ENCODE measurements at regions not wholly inside any gene's neighbourhood (a gene's known extent, or its start where the extent isn't known, plus 50 kb on each side); places are given as distances from the start of the nearest gene placed in this dataset.

DNA sequence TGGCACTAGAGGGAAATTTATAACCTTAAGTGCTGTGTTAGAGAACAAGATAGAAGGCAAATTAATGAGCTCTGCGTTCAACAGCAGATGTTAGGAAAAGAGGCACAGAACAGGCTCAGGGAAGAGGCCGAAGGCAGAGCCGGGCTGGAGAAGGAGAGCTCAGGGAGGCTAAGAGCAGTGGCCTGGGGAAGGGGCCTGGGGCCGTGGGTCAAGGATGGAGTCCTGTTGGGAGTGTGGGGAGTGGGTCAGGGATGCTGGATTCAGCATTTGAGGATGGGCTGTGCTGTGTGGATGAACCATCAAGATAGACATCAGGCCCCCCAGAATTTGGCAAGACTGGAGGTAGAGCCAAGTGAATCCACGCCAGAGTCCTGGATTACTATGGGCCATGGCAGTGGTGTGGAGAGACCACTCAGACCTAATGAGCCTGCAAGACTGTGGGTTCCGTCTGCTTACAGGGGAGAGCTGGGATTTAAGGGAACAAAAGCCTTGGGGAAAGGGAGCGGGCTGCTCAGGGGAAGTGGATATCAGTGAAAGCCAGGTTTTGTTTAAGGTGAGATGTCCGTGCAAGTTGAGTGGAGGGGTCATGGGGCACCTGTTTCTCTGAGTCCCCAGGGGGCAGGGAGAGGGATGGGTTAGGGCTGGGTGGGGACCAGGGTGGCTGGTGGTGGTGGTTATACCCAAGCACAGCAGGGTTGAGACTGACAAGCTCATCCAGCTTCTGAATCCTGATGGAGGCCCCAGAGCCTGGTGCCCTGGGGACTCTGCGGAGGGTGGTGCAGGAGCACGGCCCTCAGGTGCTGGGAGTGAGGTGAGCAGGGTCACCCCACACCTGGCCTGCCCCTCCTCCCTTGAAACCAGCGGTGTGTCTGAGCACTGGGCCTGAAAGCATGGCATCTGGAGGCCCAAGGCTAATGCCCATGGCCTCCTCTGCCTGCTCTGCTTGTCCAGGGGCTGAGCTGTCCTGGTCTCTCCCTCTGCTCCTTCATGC is 101.7 kb downstream of the BMS1 start:
- Histone ChIP-seq H3K36me3 (no peaks in the 10 kb centered on the region), H3K9me3 (no peaks in the 10 kb centered on the region), H3K4me1 (no peaks in the 10 kb centered on the region), H3K4me3 (no peak overlapping the region), H3K27me3 (peaks cover 9% of the 10 kb centered on the region), H3K27ac (no peak overlapping the region)
- TF ChIP-seq EP300 (IDR thresholded peaks at IDR 0.05), result no peak
- TF ChIP-seq POLR2AphosphoS5 (IDR thresholded peaks at IDR 0.05), result no peak
- no peak for DNase-seq (ENCODE audit: low spot score in 2 of 2)
- 83% methylated on average over 11 of the region's 11 CpGs for WGBS

DNA sequence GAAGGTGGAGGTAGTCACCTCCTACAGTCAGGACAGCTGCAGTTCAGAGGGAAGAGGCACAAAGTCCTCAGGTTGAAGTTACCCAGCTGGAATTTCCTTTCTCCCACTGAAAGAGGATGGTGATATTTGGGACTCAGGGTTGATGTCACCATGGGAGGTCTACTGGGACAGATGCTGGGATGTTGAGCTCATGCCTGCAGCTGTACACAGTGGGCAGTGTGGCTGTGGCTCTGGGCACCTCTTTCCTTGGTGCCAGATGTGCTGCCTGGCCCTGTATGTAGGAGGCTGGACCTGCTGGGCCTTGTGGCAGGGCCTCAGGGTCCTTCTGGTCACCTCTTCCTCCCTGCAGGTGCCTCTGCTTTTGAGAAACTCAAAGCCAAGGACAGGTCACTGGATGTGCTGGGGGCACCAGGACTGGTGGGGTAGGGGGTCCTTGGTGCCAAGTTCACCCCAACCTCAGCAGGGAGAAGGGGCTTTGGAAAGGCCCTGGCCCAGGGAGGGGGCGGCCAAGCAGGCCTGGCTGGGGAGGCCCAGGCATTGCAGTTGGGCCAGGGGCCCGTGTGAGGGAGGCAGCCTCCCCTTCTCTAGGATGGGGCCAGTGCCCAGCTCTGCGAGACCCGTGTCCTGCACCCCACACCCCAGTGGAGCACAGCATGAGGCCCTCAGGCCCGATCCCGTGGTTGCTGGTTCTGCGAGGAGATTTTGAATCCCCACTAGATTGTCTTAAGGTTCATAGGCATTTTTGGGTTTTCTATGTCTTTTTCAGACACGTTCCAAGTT is 103.1 kb downstream of the BMS1 start:
- Histone ChIP-seq H3K27me3 (peaks cover 1% of the 10 kb centered on the region), H3K27ac (no peak overlapping the region), H3K36me3 (no peaks in the 10 kb centered on the region), H3K4me3 (no peak overlapping the region), H3K9me3 (no peaks in the 10 kb centered on the region), H3K4me1 (no peaks in the 10 kb centered on the region)
- no peak for DNase-seq (ENCODE audit: low spot score in 2 of 2)
- TF ChIP-seq POLR2A (IDR thresholded peaks at IDR 0.05) (no peak), CTCF (IDR thresholded peaks at IDR 0.05) (no peak), POLR2AphosphoS5 (IDR thresholded peaks at IDR 0.05) (no peak), EP300 (IDR thresholded peaks at IDR 0.05) (no peak)
- WGBS, result 84% methylated on average over 8 of the region's 8 CpGs

- DNase-seq (ENCODE audit: low spot score in 2 of 2), result no peak
- no peak for TF ChIP-seq CTCF (IDR thresholded peaks at IDR 0.05)
- no peak for TF ChIP-seq POLR2A (IDR thresholded peaks at IDR 0.05)
- no peak for TF ChIP-seq POLR2AphosphoS5 (IDR thresholded peaks at IDR 0.05)
- TF ChIP-seq EP300 (IDR thresholded peaks at IDR 0.05), result no peak
- H3K4me1 ChIP-seq, result no peaks in the 10 kb centered on the region
- H3K9me3 ChIP-seq, result no peaks in the 10 kb centered on the region
- no peak overlapping the region for H3K27ac ChIP-seq
- H3K4me3 ChIP-seq, result no peak overlapping the region
- peaks cover 1% of the 10 kb centered on the region for H3K27me3 ChIP-seq
- H3K36me3 ChIP-seq, result no peaks in the 10 kb centered on the region
- 88% methylated on average over 1 of the region's 1 CpG for WGBS
These were observed 105.3 kb downstream of the BMS1 start for GRCh38 chr10:42887734-42888503.

- Histone ChIP-seq H3K4me1 (no peaks in the 10 kb centered on the region), H3K36me3 (no peaks in the 10 kb centered on the region), H3K9me3 (no peaks in the 10 kb centered on the region), H3K27ac (no peak overlapping the region), H3K27me3 (peaks cover 4% of the 10 kb centered on the region), H3K4me3 (no peak overlapping the region)
- TF ChIP-seq EP300 (IDR thresholded peaks at IDR 0.05), result no peak
- TF ChIP-seq POLR2AphosphoS5 (IDR thresholded peaks at IDR 0.05), result no peak
- no peak for TF ChIP-seq POLR2A (IDR thresholded peaks at IDR 0.05)
- no peak for TF ChIP-seq CTCF (IDR thresholded peaks at IDR 0.05)
- no peak for DNase-seq (ENCODE audit: low spot score in 2 of 2)
- WGBS, result 20% methylated on average over 1 of the region's 4 CpGs
These were observed 106.0 kb downstream of the BMS1 start for GRCh38 chr10:42888504-42889095.

DNA sequence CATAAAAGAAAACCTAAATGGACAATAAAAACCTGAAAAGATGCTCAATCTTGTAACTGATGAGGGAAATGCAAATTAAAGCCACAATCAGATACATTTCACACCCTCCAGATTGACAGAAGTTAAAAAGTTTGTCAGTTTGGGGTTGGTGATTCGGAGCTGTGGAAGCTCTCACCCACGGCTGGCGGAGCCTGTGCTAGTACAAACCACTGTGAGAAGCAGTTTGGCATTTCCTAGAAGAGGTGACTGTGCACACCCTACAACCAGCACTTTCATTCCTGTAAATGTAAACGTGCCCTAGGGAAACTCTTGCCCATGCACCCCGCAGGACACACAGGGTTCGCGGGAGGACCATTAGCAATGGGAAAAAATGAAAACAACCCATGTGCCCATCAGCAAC is 114.1 kb downstream of the BMS1 start:
- Histone ChIP-seq H3K27me3 (peaks cover 49% of the 10 kb centered on the region), H3K27ac (no peak overlapping the region), H3K9me3 (no peaks in the 10 kb centered on the region), H3K36me3 (no peaks in the 10 kb centered on the region), H3K4me3 (no peak overlapping the region), H3K4me1 (peaks cover 3% of the 10 kb centered on the region)
- DNase-seq (ENCODE audit: low spot score in 2 of 2), result no peak
- WGBS, result 74% methylated on average over 7 of the region's 7 CpGs
- TF ChIP-seq EP300 (IDR thresholded peaks at IDR 0.05) (no peak), CTCF (IDR thresholded peaks at IDR 0.05) (no peak), POLR2A (IDR thresholded peaks at IDR 0.05) (no peak), POLR2AphosphoS5 (IDR thresholded peaks at IDR 0.05) (no peak)

Data from suprapubic skin (tissue), 4 donors.